ENCODE measurements at regions not wholly inside any gene's neighbourhood (a gene's known extent, or its start where the extent isn't known, plus 50 kb on each side); places are given as distances from the start of the nearest gene placed in this dataset.
"Not testable (repeated sequence)": the region's sequence is repeated elsewhere in the genome, so short reads cannot be mapped to it uniquely, and the experiment has no call there.

DNA sequence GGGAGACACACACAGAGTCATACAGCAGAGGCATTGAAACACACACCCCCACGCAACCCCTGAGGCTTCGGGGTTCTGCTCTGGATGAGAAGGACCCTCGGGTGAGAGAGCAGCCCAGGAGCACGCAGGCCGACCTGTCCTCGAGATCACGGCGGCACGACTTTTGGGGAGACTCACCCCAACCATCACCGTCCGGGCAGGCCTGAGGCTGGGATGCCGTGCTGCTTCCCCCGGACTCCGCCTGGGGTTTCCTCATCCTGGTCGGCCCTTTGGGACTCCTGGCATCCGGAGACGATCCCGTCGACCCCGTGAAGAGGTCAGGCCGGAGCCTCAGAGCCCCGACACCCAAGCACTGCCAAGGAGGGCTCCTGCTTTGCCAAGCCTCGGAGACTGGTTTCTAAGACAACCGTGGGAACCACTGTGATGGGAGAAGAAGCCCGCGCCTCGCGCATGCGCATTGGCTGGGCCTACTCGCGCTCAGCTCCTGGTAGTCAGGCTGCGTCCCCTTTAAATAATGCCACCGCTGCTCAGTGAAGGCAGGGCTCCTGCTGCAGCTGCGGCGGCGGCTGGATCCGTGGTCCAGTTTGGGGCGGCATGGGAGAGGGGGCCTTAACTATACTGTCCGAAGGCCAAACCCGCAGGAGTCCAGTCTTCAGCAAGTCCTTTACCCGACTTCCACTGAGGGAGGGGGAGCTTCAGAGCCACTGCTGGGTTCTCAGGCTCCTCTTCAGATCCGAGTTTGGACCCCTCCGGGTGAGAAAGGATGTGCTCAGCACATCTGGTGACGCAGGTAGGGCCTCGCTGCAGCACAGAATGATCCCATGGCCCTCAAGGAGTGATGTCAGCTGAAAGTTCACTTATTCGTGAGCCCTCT is 171.4 kb upstream of the ZNF337 start:
- TF ChIP-seq, protein P1, sequence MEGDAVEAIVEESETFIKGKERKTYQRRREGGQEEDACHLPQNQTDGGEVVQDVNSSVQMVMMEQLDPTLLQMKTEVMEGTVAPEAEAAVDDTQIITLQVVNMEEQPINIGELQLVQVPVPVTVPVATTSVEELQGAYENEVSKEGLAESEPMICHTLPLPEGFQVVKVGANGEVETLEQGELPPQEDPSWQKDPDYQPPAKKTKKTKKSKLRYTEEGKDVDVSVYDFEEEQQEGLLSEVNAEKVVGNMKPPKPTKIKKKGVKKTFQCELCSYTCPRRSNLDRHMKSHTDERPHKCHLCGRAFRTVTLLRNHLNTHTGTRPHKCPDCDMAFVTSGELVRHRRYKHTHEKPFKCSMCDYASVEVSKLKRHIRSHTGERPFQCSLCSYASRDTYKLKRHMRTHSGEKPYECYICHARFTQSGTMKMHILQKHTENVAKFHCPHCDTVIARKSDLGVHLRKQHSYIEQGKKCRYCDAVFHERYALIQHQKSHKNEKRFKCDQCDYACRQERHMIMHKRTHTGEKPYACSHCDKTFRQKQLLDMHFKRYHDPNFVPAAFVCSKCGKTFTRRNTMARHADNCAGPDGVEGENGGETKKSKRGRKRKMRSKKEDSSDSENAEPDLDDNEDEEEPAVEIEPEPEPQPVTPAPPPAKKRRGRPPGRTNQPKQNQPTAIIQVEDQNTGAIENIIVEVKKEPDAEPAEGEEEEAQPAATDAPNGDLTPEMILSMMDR (IDR thresholded peaks at IDR 0.05; ENCODE audit: low read depth, low read length): no peak
- 0 out of 2 replicates have a peak overlapping the region, but pooled peaks have one; percentile 22 for H3K4me3 ChIP-seq (ENCODE audit: low read depth, low read length)

DNA sequence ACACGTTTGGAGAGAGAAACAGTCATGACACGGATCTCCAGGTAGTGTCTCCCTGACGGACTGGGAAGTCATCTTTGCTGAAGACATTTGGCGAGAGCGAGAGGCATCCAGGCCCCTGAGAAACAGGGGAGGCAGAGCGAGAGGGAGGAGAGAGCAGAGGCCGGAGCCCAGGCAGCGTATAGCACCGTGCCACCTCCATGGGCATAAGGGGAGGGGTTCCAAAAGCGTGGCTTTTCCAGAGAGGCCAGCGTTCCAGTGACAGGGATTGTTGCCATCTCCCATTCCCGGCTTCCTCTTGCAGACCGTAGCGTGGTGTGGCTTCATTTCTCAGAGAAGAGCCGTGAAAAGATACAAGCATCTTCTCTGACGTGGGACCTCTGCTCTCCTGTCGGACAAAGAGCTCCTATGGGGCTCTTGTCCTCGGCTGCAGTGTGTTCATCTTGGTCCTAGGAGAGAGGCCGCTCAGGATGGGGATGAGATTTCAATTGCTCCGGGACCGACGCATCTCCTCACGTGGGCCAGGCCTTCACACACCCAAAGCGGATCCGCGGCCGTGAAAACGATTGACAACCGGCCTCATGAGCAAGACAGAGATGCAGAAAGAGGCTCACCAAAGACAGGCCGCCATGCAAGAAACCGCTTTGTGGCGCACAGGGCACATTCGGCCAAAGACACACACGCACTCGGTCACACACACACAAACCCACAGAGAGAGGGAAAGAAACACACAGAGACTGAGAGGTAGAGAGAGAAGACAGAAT is 170.5 kb upstream of the ZNF337 start:
- not testable (repeated sequence) for H3K4me3 ChIP-seq (ENCODE audit: low read depth, low read length)

DNA sequence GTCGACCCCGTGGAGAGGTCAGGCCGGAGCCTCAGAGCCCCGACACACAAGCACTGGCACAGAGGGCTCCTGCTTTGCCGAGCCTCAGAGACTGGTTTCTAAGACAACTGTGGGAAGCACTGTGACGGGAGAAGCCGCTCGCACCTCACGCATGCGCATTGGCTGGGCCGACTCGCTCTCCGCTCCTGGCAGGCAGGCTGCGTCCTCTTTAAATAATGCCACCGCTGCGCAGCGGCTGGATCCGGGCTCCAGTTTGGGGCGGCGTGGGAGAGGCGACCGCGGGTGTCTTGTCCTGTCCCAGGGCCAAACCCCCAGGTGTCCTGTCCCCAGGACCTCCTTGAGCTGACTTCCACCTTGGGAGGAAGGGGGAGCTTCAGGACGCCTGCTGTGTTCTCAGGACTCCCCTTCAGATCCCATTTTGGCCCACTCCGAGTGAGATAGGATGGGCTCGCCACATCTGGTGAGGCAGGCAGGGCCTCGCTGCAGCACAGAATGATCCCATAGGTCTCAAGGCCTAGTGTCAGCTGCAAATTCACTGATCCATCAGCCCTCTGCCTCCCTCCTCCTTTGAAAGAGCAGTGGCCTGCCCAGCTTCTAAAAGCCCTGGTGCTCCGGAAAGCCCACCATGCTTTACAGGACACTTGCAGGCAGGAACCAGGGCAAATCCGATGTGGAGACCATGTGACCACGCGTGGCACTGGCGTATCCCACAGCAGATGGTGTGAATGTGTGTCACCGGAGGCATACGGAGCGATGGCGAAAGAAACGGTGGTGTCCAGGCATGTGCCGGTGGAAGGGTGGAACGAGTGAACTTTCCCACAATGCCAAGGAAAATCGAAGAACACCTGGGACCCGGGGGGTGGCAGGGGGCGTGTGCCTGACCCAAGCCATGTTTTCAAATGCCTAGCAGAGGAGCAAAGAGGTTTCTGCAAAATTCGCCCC is 169.3 kb upstream of the ZNF337 start:
- no peak overlapping the region for H3K4me3 ChIP-seq (ENCODE audit: low read depth, low read length)
- TF ChIP-seq, protein P1 (IDR thresholded peaks at IDR 0.05; ENCODE audit: low read depth, low read length): no peak

DNA sequence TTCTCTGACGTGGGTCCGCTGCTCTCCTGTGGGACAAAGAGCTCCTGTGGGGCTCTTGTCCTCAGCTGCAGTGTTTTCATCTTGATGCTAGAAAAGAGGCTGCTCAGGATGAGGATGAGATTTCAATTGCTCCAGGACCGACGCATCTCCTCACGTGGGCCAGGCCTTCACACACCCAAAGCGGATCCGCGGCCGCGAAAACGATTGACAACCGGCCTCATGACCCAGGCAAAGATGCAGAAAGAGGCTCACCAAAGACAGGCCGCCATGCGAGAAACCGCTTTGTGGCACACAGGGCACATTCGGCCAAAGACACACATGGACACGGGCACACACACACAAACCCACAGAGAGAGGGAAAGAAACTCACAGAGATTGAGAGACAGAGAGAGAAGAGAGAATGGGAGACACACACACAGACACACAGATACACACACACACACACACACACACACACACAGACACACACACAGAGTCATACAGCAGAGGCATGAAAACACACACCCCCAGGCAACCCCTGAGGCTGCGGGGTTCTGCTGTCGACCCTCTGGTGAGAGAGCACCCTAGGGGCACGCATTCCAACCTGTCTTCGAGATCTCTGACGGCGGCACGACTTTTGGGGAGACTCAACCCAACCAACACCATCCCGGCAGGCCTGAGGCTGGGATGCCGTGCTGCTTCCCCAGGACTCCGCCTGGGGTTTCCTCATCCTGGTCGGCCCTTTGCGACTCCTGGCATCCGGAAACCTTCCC is 168.5 kb upstream of the ZNF337 start:
- not testable (repeated sequence) for H3K4me3 ChIP-seq (ENCODE audit: low read depth, low read length)

DNA sequence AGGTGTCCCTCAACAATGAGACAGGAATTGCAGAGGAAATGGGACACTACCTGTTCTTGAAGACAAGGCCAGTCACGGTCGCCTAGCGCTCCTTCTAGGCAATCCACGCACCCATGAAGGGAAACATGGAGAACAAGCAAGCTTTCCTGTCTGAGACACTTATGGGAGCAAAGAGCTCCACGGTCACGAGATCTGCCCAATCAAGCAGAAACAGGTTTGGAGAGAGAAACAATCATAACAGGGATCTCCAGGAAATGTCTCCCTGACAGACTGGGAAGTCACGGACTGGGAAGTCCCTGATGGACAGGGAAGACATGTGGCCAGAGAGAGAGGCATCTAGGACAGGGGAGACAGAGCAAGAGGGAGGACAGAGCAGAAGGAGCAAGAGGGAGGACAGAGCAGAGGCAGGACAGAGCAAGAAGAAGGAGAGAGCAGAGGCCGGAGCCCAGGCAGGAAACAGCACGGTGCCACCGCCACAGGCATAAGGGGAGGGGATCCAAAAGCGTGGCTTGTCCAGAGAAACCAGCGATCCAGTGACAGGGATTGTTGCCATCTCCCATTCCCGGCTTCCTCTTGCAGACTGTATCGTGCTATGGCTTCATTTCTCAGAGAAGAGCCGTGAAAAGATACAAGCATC is 167.8 kb upstream of the ZNF337 start:
- TF ChIP-seq, protein P1 (IDR thresholded peaks at IDR 0.05; ENCODE audit: low read depth, low read length): no peak
- no peak overlapping the region for H3K4me3 ChIP-seq (ENCODE audit: low read depth, low read length)

DNA sequence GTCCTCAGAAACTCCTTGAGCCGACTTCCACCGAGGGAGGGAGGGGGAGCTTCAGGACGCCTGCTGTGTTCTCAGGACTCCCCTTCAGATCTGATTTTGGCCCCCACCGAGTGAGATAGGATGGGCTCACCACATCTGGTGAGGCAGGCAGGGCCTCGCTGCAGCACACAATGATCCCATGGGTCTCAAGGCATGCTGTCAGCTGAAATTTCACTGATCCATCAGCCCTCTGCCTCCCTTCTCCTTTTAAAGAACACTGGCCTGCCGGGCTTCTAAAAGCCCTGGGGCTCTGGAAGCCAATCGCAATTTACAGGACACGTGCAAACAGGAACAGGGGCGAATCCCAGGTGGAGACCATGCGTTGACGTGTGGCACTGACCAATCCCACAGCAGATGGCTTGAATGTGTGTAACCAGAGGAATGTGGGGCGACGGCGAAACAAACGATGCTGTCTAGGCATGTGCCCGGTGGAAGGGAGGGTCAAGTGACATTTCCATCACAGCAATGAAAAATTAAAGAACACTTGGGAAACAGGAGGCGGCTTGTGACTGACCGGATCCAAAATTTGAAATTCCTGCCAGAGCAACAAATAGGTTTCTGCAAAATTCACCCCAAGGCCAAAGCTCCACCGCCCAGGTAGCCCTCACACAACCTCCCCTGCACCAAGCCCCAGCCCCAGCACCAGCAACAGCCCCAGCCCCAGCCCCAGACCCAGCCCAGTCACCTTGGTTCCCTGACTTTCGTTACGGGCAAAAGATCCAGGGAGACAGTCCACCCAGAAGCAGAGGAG is 167.1 kb upstream of the ZNF337 start:
- peak overlapping the region; percentile 34 for H3K4me3 ChIP-seq (ENCODE audit: low read depth, low read length)
- TF ChIP-seq, protein P1 (IDR thresholded peaks at IDR 0.05; ENCODE audit: low read depth, low read length): no peak

DNA sequence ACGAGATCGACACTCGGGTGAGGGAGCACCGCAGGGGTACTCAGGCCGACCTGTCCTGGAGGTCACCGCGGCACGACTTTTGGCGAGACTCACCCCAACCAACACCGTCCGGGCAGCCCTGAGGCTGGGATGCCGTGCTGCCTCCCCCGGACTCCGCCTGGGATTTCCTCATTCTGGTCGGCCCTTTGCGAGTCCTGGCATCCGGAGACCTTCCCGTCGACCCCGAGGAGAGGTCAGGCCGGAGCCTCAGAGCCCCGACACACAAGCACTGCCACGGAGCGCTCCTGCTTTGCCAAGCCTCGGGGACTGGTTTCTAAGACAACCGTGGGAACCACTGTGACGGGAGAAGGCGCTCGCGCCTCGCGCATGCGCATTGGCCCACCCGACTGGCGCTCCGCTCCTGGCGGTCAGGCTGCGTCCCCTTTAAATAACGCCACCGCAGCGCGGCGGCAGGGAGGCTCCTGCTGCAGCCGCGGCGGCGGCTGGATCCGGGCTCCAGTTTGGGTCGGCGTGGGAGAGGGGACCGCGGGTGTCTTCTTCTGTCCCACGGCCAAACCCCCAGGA is 166.4 kb upstream of the ZNF337 start:
- peak overlapping the region; percentile 34 for H3K4me3 ChIP-seq (ENCODE audit: low read depth, low read length)
